Renal pelvis (tissue), 1 donor: ENCODE measurements at regions not wholly inside any gene's neighbourhood (a gene's known extent, or its start where the extent isn't known, plus 50 kb on each side); places are given as distances from the start of the nearest gene placed in this dataset.
A peak's percentile ranks its signal among the peaks of the same experiment; 100 is the strongest.

Source experiments
- DNase-seq: peaks from one replicate; pipeline ENCODE4 v3.0.0-alpha.2; 2013

DNA sequence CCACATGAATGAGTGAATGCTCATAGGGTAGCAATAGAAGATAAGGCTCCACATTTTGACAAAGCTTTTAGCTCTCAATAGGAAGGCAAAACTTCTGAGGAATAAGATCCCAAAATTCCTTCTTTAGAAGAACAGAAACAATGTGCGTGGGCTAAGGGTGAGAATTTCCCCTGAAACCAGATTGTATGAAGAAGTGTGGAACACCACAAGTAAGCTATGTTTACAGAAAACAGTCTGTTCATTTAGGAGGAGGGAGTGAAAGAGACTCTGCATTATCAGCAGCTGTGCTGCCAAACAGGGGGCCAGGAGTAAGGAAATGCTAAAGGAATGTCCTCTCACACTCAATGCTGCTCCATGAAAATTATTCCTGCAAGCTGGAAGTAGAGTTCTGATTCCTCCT, 851.6 kb downstream of the CENPC start:
- DNase-seq = no peak

DNA sequence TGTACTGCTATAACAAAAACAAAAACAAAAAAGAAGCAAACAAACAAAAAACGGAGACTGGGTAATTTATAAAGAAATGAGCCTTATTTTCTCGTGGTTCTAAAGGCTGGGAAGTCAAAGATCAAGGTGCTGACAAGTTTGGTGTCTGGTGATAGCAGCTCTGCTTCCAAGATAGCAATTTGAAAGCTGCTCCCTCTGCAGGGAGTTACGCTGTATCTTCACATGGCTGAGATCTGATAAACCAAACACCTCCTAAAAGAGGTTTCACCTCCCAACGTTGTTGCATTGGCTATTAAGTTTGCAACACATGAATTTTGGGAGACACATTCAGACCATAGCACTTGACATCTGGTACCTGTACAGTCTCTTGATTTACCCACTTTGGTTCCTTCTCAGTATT, 854.2 kb downstream of the CENPC start:
- no peak for DNase-seq

DNA sequence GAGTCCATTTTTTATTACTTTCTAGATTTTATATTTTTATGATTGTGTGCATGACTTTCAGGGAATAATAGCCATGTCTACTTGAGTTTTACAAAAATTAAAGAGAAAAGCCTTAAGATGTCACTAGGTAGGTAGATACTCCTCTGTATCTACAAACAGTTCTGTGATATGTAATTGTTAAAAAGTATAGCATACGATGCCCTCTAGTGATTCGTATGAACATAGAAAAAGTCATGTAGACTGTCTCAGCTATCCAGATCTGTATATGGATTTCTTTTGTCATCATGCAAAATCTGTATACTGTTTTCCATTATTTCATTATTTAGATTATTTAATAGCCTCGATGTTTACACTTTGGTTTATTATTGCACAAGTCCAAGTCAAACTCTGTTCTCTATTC, 856.6 kb downstream of the CENPC start:
- peak; percentile 10 for DNase-seq

DNA sequence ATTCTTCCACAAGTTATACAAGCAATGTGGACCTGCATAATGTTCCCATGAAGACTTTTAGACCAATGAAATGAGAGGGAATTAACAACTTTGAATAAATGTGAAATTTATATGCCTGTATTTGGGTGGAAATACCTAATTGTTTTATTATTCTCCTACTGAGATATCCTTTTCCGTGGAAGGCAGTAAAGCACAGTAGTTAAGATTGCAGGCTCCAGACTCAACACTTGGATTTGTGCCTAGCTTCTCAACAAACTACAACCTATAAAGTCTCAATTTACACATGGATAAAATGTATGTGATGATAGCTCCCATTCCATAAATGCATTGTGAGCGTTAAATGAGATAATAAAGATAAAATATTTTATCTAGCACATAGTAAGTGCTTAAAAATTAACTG, 857.8 kb downstream of the CENPC start:
- DNase-seq = no peak

DNA sequence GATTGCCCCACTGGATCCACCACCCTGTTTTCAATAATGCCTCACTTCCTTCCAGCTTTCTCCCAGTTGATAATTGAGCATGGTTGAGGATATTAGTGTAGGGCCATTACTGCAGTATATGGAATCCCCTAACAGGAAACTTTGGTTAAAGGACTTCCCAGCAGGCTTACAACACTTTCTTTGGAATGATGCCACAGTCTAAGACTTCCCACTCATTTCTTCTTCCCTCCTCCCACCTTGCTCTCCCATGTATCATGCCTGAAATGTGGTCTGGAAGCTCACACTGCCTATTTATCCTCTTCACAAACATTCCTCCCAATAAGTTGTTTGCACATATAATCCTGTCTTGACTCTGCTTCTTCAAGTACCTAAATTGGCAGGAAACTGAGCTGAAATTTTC, 863.3 kb downstream of the CENPC start:
- no peak for DNase-seq

DNA sequence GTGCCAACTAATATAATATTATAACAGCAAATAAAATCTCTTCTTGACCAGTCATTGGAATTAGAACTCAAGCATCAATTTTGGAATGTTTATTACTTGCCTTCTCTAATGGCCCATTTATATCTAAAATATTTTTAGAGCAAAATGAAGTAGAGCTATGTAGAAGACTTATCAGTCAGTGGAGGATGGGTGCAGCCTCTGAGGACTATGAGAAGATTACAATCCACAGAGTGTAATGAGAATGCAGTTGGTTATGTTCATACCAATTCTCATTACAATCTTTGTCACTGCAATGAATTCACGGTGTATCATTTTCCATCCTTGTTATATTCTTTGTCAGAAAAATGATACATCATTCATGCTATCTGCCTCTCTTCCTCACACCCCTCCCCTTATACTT, 878.1 kb downstream of the CENPC start:
- DNase-seq = no peak

DNA sequence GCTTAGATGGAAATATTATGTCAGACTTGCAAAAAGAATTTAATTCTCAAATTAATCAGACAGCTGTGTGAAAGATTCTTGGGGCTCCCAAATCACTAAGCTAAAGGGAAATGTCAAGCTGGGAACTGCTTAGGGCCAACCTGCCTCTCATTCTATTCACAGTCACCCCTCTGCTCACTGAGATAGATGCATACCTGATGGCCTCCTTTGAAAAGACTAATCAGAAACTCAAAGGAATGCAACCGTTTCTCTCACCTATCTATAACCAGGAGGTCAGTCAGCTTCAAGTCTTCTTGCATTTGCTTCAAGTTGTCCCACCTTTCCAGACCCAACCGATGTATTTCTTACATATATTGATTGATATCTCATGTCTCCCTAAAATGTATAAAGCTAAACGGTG, 882.7 kb downstream of the CENPC start:
- no peak for DNase-seq

DNA sequence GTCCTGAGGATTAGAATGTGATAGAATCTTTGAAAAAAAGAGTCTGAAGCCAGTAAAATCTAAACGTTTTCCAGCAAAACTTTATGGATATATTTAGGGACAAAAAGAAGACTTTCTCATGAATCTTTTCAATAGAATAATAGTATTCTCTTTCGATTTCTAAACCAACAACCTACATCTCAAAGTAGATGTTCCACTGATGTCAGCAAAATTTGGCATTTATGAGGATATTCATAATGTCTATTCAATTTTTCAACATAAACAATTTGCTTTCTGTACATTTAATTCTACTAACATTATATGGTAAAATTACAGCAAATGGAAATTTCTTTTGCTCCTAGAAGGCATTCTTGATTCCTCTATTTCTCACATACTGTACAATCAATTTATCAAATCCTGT, 886.5 kb downstream of the CENPC start:
- DNase-seq = no peak

DNA sequence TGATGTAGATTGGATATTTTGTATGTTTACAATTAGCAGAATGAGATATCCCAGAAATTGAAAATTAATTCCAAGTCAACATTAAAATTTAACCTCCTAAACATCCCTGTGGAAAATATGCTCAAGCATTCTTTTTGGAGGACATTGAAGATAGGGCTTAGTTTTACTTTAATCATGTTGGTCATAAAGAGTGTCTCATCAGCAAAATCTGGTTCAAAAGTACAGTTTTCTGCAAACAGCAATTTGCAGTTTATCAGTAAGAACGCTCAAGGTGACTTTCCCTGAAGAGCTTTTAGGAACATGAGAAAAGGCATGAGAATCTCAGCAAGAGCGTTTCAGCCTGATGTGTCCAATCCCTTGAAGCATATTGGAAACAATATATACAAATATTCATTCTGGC, 889.8 kb downstream of the CENPC start:
- DNase-seq = no peak

DNA sequence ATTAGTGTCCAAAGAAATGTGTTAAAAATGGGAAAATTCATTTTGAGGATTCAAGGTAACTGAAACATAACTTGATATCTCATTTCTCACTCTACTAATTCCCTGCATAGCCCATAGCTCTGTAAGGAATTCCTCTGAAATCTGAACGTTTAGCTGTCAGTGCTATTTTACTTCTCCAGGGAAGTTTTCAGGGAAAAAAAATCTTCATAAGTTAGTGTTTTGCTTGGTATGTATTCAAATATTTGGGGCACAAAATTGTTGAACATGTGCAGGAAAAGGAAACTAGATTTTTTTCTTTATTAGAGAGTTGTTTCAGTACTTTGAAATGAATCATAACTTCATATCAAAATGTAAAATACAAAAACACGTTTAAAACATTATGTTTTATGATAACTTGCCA, 891.4 kb downstream of the CENPC start:
- no peak for DNase-seq

DNA sequence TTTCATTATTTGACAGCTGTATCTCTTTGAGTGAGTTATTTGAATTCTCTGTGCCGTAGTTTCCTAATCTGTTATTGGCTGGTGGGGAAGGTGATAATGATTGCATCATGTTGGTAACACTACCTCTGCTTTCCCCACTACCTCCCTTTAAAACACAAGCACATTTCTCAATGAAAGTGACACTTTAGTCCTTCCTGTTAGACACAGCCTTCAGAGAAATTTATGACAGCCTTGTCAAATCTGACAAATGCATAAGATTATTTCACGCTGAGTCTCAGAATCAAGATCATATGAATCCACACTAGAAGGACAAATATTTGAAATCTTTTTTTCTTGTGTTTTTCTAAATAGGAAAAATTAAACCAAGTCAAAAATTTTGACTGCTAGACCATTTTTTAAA, 896.1 kb downstream of the CENPC start:
- DNase-seq = no peak

DNA sequence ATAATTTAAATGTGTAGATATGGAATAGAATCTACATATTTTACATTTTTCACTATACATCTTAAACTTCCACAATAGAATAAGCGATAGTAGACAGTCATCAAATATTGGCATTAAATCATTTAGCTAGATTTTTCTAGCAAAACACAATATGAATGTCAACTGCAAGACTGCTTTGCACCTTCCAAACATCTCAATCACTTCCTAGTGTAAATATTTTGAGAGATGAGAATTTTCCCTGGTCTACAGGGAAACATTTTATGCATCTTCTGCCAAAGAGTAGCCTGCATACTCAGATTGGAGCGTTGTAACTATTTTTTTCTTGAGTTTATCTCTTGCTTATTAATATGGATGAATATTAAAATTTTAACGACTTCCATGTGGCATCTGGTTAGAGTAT, 897.4 kb downstream of the CENPC start:
- DNase-seq = no peak

DNA sequence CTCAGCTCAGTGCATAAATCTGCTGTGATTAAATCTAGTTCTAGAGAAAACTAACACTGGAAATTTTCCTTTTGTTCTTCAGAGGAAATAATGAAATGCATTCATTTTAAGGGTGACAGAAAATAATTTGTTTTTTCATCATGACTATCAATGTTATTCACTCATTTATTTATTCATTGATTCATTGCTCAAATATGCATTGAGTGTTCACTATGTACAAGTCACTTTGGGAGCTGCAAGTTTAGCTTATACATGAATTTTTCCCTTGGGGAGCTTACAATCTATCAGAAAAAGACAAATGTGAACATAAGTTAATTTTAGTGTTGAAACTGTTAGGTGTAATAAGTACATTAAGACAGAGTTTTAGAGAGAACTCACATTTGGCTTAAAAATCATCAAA, 897.8 kb downstream of the CENPC start:
- DNase-seq = no peak

DNA sequence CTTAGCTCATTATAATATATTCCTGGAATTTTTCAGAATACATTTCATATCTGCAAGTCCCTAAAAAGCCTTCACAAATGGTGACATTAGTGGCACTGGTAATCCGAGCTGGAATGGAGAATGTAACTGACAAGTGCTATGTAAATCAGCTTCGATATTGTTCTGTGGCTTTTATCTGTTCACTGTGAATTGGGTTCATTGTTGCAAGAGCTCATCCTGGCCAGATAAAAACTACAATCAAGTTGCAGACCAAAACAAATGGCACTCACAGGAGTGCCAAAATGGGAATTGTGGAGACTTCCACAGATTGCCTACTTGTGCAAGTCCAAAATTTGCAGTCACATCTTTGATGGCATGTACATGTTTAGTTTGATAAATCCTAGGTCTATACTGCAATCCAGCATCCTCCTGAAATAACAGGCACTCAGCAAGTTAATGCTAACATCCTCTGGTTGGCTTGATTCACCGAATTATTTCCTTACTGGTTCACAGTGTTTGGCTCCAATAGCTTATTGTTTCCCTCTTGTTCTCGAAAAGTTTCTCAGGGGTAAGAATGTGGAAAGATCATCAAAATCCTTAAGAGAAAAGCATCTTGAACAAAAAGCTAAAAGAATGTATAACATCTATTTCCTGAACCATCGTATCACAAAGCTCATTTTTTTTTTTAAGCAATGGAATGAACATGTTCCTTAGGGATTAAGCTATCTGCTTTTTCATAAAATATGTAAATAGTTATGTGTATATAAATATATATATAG, 904.9 kb downstream of the CENPC start:
- no peak for DNase-seq

DNA sequence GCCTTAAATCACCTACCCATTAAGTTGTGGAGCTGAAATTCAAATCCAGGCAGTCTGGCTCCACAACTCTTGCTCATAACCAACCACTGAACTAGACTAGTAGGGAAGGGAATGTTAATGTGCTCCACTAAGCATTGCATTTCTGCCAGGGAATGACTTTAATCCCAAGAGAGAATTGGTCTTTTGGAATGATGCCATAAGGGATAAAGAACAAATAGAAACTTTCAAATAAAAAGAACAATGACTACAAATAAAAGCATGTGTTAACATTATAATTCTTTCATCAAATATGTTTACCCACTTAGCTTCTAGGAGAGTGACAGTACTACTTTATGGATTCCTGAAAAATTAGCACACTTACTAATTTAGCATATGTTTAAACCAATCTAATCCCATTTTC, 905.9 kb downstream of the CENPC start:
- no peak for DNase-seq

DNA sequence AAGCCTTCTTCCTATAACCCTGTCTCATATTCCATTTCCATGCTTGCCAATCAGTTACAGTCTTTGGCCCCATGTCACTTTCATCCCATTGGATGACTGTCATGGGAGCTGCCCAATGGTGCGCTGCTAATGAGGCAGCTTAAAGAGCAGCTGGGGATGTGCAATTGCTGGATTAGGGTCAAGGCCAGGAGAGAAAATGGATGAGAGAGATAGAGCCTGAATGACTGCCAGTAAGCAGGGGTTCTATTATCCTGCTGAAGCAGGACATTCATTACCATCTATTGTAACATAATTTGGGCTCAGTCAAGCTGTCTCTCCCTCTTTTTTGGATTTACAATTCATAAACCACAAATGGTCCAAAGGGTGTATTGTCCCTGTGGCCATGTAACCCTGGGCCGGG, 909.0 kb downstream of the CENPC start:
- no peak for DNase-seq

DNA sequence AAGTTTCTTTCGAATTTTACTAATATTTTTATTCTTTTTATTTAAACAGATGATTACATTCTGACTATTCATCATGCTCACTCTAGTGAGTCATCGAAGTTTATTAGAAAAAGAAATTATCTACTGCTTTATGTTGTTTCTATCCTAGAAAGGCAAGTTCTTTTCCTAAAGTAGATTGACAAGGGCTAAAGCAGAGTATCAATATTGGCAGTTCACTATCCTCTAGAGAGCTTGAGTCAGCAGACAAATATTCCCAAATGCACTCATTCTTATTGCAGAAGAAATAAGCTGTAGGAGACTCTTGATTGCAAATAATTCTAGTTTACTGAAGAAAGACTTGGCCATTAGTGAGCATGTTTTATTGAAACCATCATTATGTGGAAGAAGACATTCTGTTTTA, 911.8 kb downstream of the CENPC start:
- no peak for DNase-seq

DNA sequence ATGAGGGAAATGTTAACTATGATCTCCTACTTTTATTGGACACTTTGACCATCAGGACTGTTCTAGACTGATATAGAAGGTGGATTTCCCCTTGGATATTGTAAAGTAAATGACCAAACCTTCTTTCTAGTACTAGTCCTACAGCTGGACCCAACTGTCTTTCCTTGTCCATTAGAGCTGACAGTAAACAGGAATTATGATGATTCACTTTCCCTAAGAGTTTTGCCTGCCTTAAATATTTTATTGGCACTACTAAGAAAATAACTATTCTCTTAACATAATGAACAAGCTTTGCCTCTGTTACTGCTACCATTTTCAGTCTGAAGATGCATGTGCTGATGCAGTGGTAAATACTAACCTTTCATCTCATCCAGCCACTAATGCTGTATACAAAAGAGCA, 915.4 kb downstream of the CENPC start:
- no peak for DNase-seq

DNA sequence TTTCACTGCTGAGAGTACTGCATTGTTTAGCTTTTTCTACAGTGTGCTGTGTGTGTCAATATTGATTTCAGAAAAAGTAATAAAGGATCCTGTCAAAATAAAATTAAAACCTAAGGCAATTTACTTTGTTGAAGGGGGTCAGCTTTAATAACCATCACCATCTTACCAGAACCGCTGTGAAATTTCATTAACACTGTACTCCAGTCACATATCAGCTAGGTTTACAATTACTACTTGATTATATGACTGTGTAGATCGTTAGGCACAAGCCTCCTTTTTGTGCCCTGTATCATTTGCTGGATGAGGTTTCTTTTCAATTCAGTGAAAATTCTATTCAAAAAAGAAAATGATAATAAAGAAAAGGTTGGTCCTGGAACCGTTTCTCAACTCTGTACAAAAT, 917.2 kb downstream of the CENPC start:
- no peak for DNase-seq

DNA sequence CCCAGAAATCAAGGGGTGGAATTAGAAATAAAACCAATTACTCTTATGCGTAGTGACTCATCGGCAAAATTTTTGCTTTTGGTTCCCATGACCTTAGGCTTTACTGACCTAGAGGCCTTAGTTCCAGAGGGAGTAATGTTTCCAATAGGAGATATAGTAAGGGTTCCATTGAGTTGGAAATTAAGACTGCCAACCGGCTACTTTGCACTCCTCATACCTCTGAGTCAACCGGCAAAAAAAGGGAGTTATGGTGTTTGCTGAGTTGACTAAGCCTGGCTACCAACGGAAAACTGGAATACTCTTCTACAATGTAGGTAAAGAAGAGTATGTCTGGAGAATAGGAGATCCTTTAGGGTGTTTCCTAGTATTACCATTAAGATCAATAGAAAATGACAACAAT, 919.8 kb downstream of the CENPC start:
- DNase-seq = no peak

DNA sequence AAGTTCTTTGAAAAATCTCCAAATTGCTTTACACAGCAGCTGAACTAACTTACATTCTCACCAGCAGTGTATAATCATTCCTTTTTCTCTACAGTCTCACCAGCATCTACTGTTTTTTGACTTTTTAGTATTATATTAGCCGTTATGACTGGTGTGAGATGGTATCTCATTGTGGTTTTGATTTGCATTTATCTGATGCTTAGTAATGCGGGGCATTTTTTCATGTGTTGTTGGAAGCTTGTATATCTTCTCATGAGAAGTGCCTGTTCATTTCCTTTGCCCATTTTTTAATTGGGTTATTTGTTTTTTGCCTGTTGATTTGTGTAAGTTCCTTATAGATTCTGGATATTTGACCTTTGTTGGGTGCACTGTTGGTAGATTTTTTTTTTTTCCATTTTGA, 931.7 kb downstream of the CENPC start:
- DNase-seq = no peak

DNA sequence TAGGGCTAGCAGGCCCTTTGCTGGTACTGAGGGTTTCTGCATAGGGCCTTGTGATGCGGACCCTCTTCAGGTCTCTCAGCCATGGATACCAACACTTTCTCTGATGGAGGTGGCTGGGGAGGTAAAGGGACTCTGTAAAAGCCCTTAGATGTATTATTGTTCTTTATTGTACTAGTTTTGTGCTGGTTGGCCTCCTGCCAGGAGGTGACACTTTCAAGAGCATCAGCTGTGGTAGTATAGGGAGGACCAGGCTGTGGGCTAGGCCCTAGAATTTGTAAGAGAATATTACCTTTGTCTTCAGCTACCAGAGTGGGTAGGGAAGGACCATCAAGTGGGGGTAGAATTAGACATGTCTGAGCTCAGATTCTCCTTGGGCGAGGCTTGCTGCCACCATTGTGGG, 936.3 kb downstream of the CENPC start:
- DNase-seq = no peak

DNA sequence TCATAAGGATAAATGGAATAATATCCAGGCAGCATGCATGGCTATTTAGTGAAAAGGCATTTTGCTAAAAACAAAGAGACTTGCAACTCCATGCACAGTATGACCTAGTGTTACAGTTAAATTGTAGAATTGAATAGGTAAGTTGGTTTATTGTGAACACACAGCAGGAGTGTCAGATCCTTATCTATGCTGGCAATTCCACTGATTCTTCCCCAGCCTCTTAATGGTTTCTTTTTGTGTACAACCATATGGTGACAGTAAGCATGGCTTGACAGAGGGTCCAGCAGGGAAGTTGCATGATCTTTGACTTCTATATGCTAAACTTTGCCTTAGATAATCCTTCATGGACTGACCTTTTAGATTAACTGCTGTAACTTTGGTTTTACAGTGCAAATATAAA, 936.6 kb upstream of the EPHA5 start:
- no peak for DNase-seq

DNA sequence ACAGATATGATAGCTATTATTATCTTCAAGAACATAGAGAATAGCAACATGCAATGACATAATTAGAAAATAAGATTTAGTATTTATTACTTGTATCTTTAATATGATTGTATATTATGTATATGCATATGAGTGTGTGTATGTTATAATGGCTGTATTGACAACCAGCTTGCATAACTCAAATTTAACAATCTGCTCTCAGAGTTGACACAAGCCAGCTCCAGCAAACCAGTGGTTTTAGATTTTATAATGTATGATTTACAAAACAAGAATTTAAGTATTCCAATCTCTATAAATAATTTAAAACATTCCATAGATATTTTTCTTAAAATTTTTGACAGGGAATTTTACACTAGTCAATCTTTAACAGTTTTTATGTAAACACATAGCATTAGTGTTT, 935.9 kb upstream of the EPHA5 start:
- no peak for DNase-seq

DNA sequence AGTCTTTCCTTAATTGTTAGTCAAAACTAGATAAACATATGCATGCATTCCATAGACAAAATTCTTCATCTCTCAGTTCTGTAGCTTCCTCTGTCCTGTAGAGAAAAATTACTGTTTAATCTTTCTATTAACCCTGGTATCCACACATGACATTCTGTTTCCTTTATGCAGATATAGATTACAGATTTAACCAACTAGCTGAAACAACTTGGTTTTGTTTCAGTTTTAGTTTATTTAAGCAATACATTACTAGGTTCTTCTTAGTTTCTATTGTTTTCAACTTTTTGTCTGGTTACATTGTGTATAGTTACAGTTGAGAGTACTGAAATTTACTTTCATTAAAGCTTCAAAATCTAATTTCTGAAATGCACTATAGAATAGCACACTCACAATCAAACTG, 933.9 kb upstream of the EPHA5 start:
- DNase-seq = no peak
